Neutrophil (primary cell): ENCODE measurements at regions not wholly inside any gene's neighbourhood (a gene's known extent, or its start where the extent isn't known, plus 50 kb on each side); places are given as distances from the start of the nearest gene placed in this dataset.

Experiments
- H3K27ac ChIP-seq: fragments of 200-600 bp; sonication (generic); 2 replicates; pipeline ENCODE4 v1.5.1; 2016; ENCODE audit warnings: mild to moderate bottlenecking, moderate library complexity
- H3K27me3 ChIP-seq: fragments of 200-600 bp; sonication (generic); 2 replicates; pipeline ENCODE4 v1.6.0; 2016; ENCODE audit warnings: mild to moderate bottlenecking
- H3K36me3 ChIP-seq: fragments of 200-600 bp; sonication (generic); 2 replicates; pipeline ENCODE4 v1.5.1; 2017
- H3K4me1 ChIP-seq, 2 experiments: fragments of 200-600 bp in 1 of 2; sonication (generic) in 1 of 2; 1 replicate in 1 of 2; 2 replicates in 1 of 2; pipeline versions ENCODE4 v1.5.1 to v1.6.1; 2013 to 2016; ENCODE audit warnings: low read depth in 1 of 2, low read length in 1 of 2, mild to moderate bottlenecking in 1 of 2, moderate library complexity in 1 of 2; ENCODE audit not compliant: control insufficient read depth in 1 of 2, insufficient read depth in 1 of 2
- H3K4me3 ChIP-seq, 2 experiments: fragments of 200-600 bp in 1 of 2; sonication (generic) in 1 of 2; 1 replicate in 1 of 2; 2 replicates in 1 of 2; pipeline ENCODE4 v1.5.1; 2013 to 2016; ENCODE audit warnings: low read depth in 1 of 2, low read length in 1 of 2, mild to moderate bottlenecking in 1 of 2, moderate library complexity in 1 of 2
- H3K9me3 ChIP-seq: fragments of 200-600 bp; sonication (generic); 2 replicates; pipeline ENCODE4 v1.5.1; 2016
- CTCF ChIP-seq: fragments of 200-600 bp; sonication (generic); IDR thresholded peaks from 2 replicates; pipeline ENCODE4 v1.5.1; 2016; ENCODE audit warnings: antibody characterized with exemption

GRCh38 chr15:31457161-31457560, 130.5 kb downstream of the KLF13 start:
- no peak overlapping the region for H3K27ac ChIP-seq
- peaks cover 15% of the 10 kb centered on the region for H3K27me3 ChIP-seq
- no peaks in the 10 kb centered on the region for H3K36me3 ChIP-seq
- no peaks in the 10 kb centered on the region for H3K9me3 ChIP-seq
- no peak overlapping the region for H3K4me3 ChIP-seq
- TF ChIP-seq CTCF, result no peak
- H3K4me1 ChIP-seq, result no peaks in the 10 kb centered on the region

GRCh38 chr15:31457631-31458526, 131.2 kb downstream of the KLF13 start:
- no peaks in the 10 kb centered on the region for H3K36me3 ChIP-seq
- no peaks in the 10 kb centered on the region for H3K9me3 ChIP-seq
- TF ChIP-seq CTCF, result no peak
- H3K4me1 ChIP-seq, result no peaks in the 10 kb centered on the region
- no peak overlapping the region for H3K4me3 ChIP-seq
- H3K27me3 ChIP-seq, result peaks cover 15% of the 10 kb centered on the region
- no peak overlapping the region for H3K27ac ChIP-seq

GRCh38 chr15:31458596-31459399, 132.2 kb downstream of the KLF13 start:
- TF ChIP-seq CTCF, result no peak
- Histone ChIP-seq H3K4me3 (no peak overlapping the region), H3K9me3 (no peaks in the 10 kb centered on the region), H3K27me3 (peaks cover 18% of the 10 kb centered on the region), H3K36me3 (no peaks in the 10 kb centered on the region), H3K27ac (no peak overlapping the region), H3K4me1 (no peaks in the 10 kb centered on the region)

GRCh38 chr15:31459400-31459748, 132.7 kb downstream of the KLF13 start:
- no peaks in the 10 kb centered on the region for H3K36me3 ChIP-seq
- H3K27ac ChIP-seq, result no peak overlapping the region
- TF ChIP-seq CTCF, result no peak
- no peaks in the 10 kb centered on the region for H3K4me1 ChIP-seq
- H3K4me3 ChIP-seq, result no peak overlapping the region
- H3K27me3 ChIP-seq, result peaks cover 23% of the 10 kb centered on the region
- no peaks in the 10 kb centered on the region for H3K9me3 ChIP-seq

- Histone ChIP-seq H3K9me3 (no peaks in the 10 kb centered on the region), H3K27ac (no peak overlapping the region), H3K4me3 (no peak overlapping the region), H3K27me3 (peaks cover 35% of the 10 kb centered on the region), H3K4me1 (no peaks in the 10 kb centered on the region), H3K36me3 (no peaks in the 10 kb centered on the region)
- no peak for TF ChIP-seq CTCF
Observed at GRCh38 chr15:31461375-31461774, 134.7 kb downstream of the KLF13 start.
